Heart left ventricle (tissue), 16 donors: ENCODE measurements at regions not wholly inside any gene's neighbourhood (a gene's known extent, or its start where the extent isn't known, plus 50 kb on each side); places are given as distances from the start of the nearest gene placed in this dataset.
"Not testable (repeated sequence)": the region's sequence is repeated elsewhere in the genome, so short reads cannot be mapped to it uniquely, and the experiment has no call there.

Experiments
- ATAC-seq, 4 donors: fragments of 200-7000 bp; cut with Tn5 transposase; one replicate each; pipeline ENCODE4 v1.9.1; 2020 to 2022; ENCODE audit warnings: moderate library complexity in 4 of 4, mild to moderate bottlenecking in 3 of 4, moderate number of reproducible peaks in 1 of 4
- DNase-seq, 5 donors: peaks; one replicate each; pipeline ENCODE4 v3.0.0-alpha.2; 2020
- H3K27ac ChIP-seq, 12 donors: fragments of 200-600 bp; sonication (generic) in 4 of 12; one replicate each; pipeline versions ENCODE4 v1.5.0 to v1.8.0; 2016 to 2022; ENCODE audit warnings: mild to moderate bottlenecking in 2 of 12
- H3K27me3 ChIP-seq, 9 donors: fragments of 200-600 bp; sonication (generic) in 2 of 9; one replicate each; pipeline versions ENCODE4 v1.5.1 to v1.8.0; 2016 to 2022; ENCODE audit warnings: mild to moderate bottlenecking in 3 of 9
- H3K36me3 ChIP-seq, 9 donors: fragments of 200-600 bp; sonication (generic) in 2 of 9; one replicate each; pipeline versions ENCODE4 v1.5.0 to v1.8.0; 2018 to 2022; ENCODE audit warnings: mild to moderate bottlenecking in 2 of 9
- H3K4me1 ChIP-seq, 12 donors: fragments of 200-600 bp; sonication (generic) in 4 of 12; one replicate each; pipeline versions ENCODE4 v1.5.0 to v1.8.0; 2016 to 2022; ENCODE audit warnings: mild to moderate bottlenecking in 3 of 12
- H3K4me3 ChIP-seq, 12 donors: fragments of 200-600 bp; sonication (generic) in 4 of 12; one replicate each; pipeline versions ENCODE4 v1.5.0 to v1.8.0; 2017 to 2022; ENCODE audit warnings: mild to moderate bottlenecking in 9 of 12, moderate library complexity in 4 of 12
- H3K9me3 ChIP-seq, 12 donors: fragments of 200-600 bp; sonication (generic) in 4 of 12; one replicate each; pipeline versions ENCODE4 v1.5.0 to v1.8.0; 2016 to 2022; ENCODE audit warnings: mild to moderate bottlenecking in 1 of 12
- WGBS, 4 donors: extraction: QIAGEN DNeasy Blood & Tissue Kit in 2 of 4; methylation state at CpG; one replicate each; pipeline versions ENCODE4 v1.1.5 to v1.1.7; 2013 to 2018; 5-methylcytosine and 5-hydroxymethylcytosine counted together
- intact Hi-C, 10 donors: fragments of 100-400 bp; cut with DNase I; formaldehyde crosslinking; loops; one replicate each; pipeline versions ENCODE4 v1.11.1 to v1.14.2; 2022
- donor health status: ischemic (EF 13 %, LVEDD 7.1; RV severe dilation, severe dysfunction).
- donor health status: healthy with polysubstance abuse.
- donor health status: DM: no; HTN: yes; CAD: no.
- donor health status: DM: no; HTN: no; CAD: no.
- donor health status: ischemic (EF 25% LVEDD 6.9; RV normal size, moderate dysfunction).
- donor health status: ischemic (EF 25% LVEDD 5.7; RV mildly dilated, moderate dysfunction).
- donor health status: healthy.
- donor health status: DM: yes; HTN: yes; CAD: no.
- donor health status: ischemic (EF 35%, LVEDD 5.7; RV mildly dilated, moderate dysfunction).
- donor health status: nonischemic (EF 11% LVEDD 7.7; RV severe dilation, severe dysfunction).
- donor health status: DM: yes; HTN: yes; CAD: no.
- donor health status: PGD.
- donor health status: ischemic (EF 29% LVEDD 5.4; RV normal size, mild dysfunction).
- donor health status: nonischemic (EF 23%, LVEDD 6.1; RV moderate dilation, normal function).

- H3K27me3 ChIP-seq, H3K27ac ChIP-seq, DNase-seq, intact Hi-C loops, H3K9me3 ChIP-seq, ATAC-seq, H3K36me3 ChIP-seq, H3K4me3 ChIP-seq, H3K4me1 ChIP-seq: not testable (repeated sequence)
- WGBS, 4 donors: 25 to 67% (median 67%) methylated on average over 1 of the region's 3 CpGs; no CpG with 5 or more reads in 1 of the 4 donors
Observed at GRCh38 chr2:87608377-87609166, 139.3 kb upstream of the PLGLB2 start.

- H3K9me3 ChIP-seq, H3K27ac ChIP-seq, DNase-seq, H3K4me3 ChIP-seq, H3K4me1 ChIP-seq, H3K27me3 ChIP-seq, ATAC-seq, intact Hi-C loops, H3K36me3 ChIP-seq: not testable (repeated sequence)
- WGBS, 4 donors: no CpG with 5 or more reads among the region's 1 CpG
Observed at GRCh38 chr2:87610974-87611373, 136.9 kb upstream of the PLGLB2 start.

GRCh38 chr2:87611416-87611815 is 136.5 kb upstream of the PLGLB2 start:
- H3K4me3 ChIP-seq, intact Hi-C loops, DNase-seq, H3K27me3 ChIP-seq, H3K9me3 ChIP-seq, H3K27ac ChIP-seq, H3K36me3 ChIP-seq, H3K4me1 ChIP-seq, ATAC-seq: not testable (repeated sequence)
- WGBS, 4 donors: no CpG with 5 or more reads among the region's 4 CpGs

GRCh38 chr2:87611956-87612355 is 135.9 kb upstream of the PLGLB2 start:
- no CpG with 5 or more reads among the region's 2 CpGs for WGBS, 4 donors
- H3K27me3 ChIP-seq, intact Hi-C loops, DNase-seq, H3K4me1 ChIP-seq, H3K27ac ChIP-seq, H3K4me3 ChIP-seq, H3K9me3 ChIP-seq, H3K36me3 ChIP-seq: not testable (repeated sequence)
- ATAC-seq: peak in 2 of 4 donors; percentile 16 to 50

- H3K36me3 ChIP-seq, DNase-seq, H3K4me3 ChIP-seq, H3K27me3 ChIP-seq, H3K9me3 ChIP-seq, H3K4me1 ChIP-seq, H3K27ac ChIP-seq, intact Hi-C loops: not testable (repeated sequence)
- peak; percentile 66 to 93 (median 81) for ATAC-seq
Observed at GRCh38 chr2:87614829-87615434, 133.0 kb upstream of the PLGLB2 start.

GRCh38 chr2:87619121-87619520 is 128.8 kb upstream of the PLGLB2 start:
- H3K27ac ChIP-seq, H3K4me1 ChIP-seq, intact Hi-C loops, H3K4me3 ChIP-seq, H3K9me3 ChIP-seq, H3K27me3 ChIP-seq, H3K36me3 ChIP-seq, ATAC-seq, DNase-seq: not testable (repeated sequence)

GRCh38 chr2:87621139-87621538 is 126.7 kb upstream of the PLGLB2 start:
- not testable (repeated sequence) for ATAC-seq, H3K4me3 ChIP-seq

GRCh38 chr2:87622720-87623119 is 125.2 kb upstream of the PLGLB2 start:
- H3K27me3 ChIP-seq, H3K4me1 ChIP-seq, H3K9me3 ChIP-seq, H3K27ac ChIP-seq, H3K4me3 ChIP-seq, DNase-seq, H3K36me3 ChIP-seq, ATAC-seq, intact Hi-C loops: not testable (repeated sequence)
- no CpG with 5 or more reads among the region's 4 CpGs for WGBS, 4 donors

More at GRCh38 chr2:87621139-87621538, 126.7 kb upstream of the PLGLB2 start:
- H3K4me1 ChIP-seq, H3K36me3 ChIP-seq, H3K9me3 ChIP-seq, H3K27ac ChIP-seq, intact Hi-C loops, H3K27me3 ChIP-seq, DNase-seq: not testable (repeated sequence)
- WGBS, 4 donors: no CpG with 5 or more reads among the region's 4 CpGs

GRCh38 chr2:87629491-87630458 is 118.1 kb upstream of the PLGLB2 start:
- H3K36me3 ChIP-seq, H3K4me1 ChIP-seq, DNase-seq, H3K27me3 ChIP-seq, ATAC-seq, intact Hi-C loops, H3K9me3 ChIP-seq, H3K27ac ChIP-seq, H3K4me3 ChIP-seq: not testable (repeated sequence)
- WGBS, 4 donors: 80 to 91% (median 88%) methylated on average over 5 to 9 of the region's 10 CpGs

- H3K4me3 ChIP-seq, H3K36me3 ChIP-seq, intact Hi-C loops, H3K27ac ChIP-seq, H3K9me3 ChIP-seq, DNase-seq, H3K27me3 ChIP-seq, H3K4me1 ChIP-seq, ATAC-seq: not testable (repeated sequence)
- WGBS, 4 donors: 100% methylated on average over 1 of the region's 5 CpGs; no CpG with 5 or more reads in 2 of the 4 donors
Observed at GRCh38 chr2:87630892-87631291, 117.0 kb upstream of the PLGLB2 start.
